A549 (cell line): ENCODE measurements at regions not wholly inside any gene's neighbourhood (a gene's known extent, or its start where the extent isn't known, plus 50 kb on each side); places are given as distances from the start of the nearest gene placed in this dataset.

ENCODE experiments used
- CTCF ChIP-seq: fragments of >200 bp; sonication (Bioruptor Twin); formaldehyde crosslinking; IDR thresholded peaks from 3 replicates; pipeline ENCODE4 v1.5.1; 2016
- HOXA7 ChIP-seq: fragments of 250-450 bp; sonication (Bioruptor Pico); IDR thresholded peaks from 2 replicates; pipeline ENCODE4 v1.5.0; 2020; ENCODE audit warnings: mild to moderate bottlenecking, moderate library complexity
- RFX5 ChIP-seq: fragments of 450-650 bp; IDR thresholded peaks from 2 replicates; pipeline ENCODE4 v1.7.1; 2014; ENCODE audit warnings: antibody characterized with exemption, mild to moderate bottlenecking, moderate library complexity
- ZNF302 ChIP-seq: fragments of 250-450 bp; sonication (Bioruptor Pico); IDR thresholded peaks from 2 replicates; pipeline ENCODE4 v1.9.0; 2021; ENCODE audit warnings: inconsistent platforms, mild to moderate bottlenecking, moderate library complexity

GRCh38 chr3:66554178-66554577 is 53.4 kb upstream of the LRIG1 start:
- TF ChIP-seq ZNF302 (CRISPR knock-in tag), result no peak
- no peak for TF ChIP-seq HOXA7
- TF ChIP-seq CTCF, result no peak
- TF ChIP-seq RFX5, result no peak
